ENCODE measurements at regions not wholly inside any gene's neighbourhood (a gene's known extent, or its start where the extent isn't known, plus 50 kb on each side); places are given as distances from the start of the nearest gene placed in this dataset.
"Not testable (repeated sequence)": the region's sequence is repeated elsewhere in the genome, so short reads cannot be mapped to it uniquely, and the experiment has no call there.

GRCh38 chr2:94694236-94694635 is 177.0 kb upstream of the TEKT4 start:
- H3K27ac ChIP-seq (ENCODE audit: low read depth, low read length); H3K18ac ChIP-seq (ENCODE audit: extremely low read depth, low read length); H3K4ac ChIP-seq (replicated peaks; ENCODE audit: insufficient read length, low read depth, low read length); CTCF ChIA-PET (ENCODE audit: partially characterized antibody); H3K27me3 ChIP-seq (replicated peaks in 1 of 4; ENCODE audit: control insufficient read depth in 3 of 4, extremely low read depth in 1 of 4, insufficient read depth in 3 of 4, low read length in 3 of 4); H4K5ac ChIP-seq (ENCODE audit: insufficient read length, low read depth, low read length); H2BK12ac ChIP-seq (ENCODE audit: low read depth, low read length); H2BK120ac ChIP-seq (replicated peaks; ENCODE audit: low read depth, low read length); H3K23me2 ChIP-seq (ENCODE audit: low read depth, low read length); H3K79me1 ChIP-seq (ENCODE audit: low read depth, low read length); H2BK5ac ChIP-seq (ENCODE audit: low read depth, low read length); H3K4me2 ChIP-seq (ENCODE audit: insufficient read depth in 1 of 2, low read depth in 2 of 2, low read length in 2 of 2); POLR2A ChIA-PET (ENCODE audit: partially characterized antibody); H3K36me3 ChIP-seq (ENCODE audit: control insufficient read depth in 2 of 4, insufficient read depth in 4 of 4, low read length in 3 of 4); H3K23ac ChIP-seq (ENCODE audit: insufficient read length); H3K9ac ChIP-seq (replicated peaks in 1 of 4; ENCODE audit: extremely low read depth in 1 of 4, low read depth in 3 of 4, low read length in 3 of 4); H3K4me3 ChIP-seq (ENCODE audit: extremely low read depth in 1 of 4, insufficient read depth in 2 of 4, low read depth in 3 of 4, low read length in 4 of 4); H2BK20ac ChIP-seq (ENCODE audit: low read length); H4K91ac ChIP-seq (replicated peaks; ENCODE audit: insufficient read length, low read length); H3K56ac ChIP-seq (replicated peaks; ENCODE audit: insufficient read length, low read depth, low read length); H2AFZ ChIP-seq (ENCODE audit: low read length); DNase-seq (ENCODE audit: low read depth in 1 of 2, low spot score in 2 of 2); FAIRE-seq; H3K79me2 ChIP-seq (ENCODE audit: control insufficient read depth in 1 of 2, insufficient read depth in 2 of 2, low read length in 2 of 2); H2BK15ac ChIP-seq (ENCODE audit: low read length); H2AK5ac ChIP-seq (ENCODE audit: low read depth, low read length); H3K4me1 ChIP-seq (replicated peaks in 1 of 4; ENCODE audit: control insufficient read depth in 3 of 4, insufficient read depth in 4 of 4, low read length in 3 of 4); H3K14ac ChIP-seq (ENCODE audit: insufficient read length); H4K8ac ChIP-seq (ENCODE audit: extremely low read depth, insufficient read depth, low read length); H4K20me1 ChIP-seq (replicated peaks in 1 of 2; ENCODE audit: control insufficient read depth in 1 of 2, insufficient read depth in 2 of 2, low read length in 2 of 2): not testable (repeated sequence)
- 88% methylated on average over 3 of the region's 3 CpGs; no CpG with 5 or more reads in 1 of the 2 experiments for WGBS, 2 experiments (ENCODE audit: extremely low coverage in 1 of 2, insufficient coverage in 1 of 2, insufficient read length in 1 of 2, insufficient replicate concordance in 2 of 2, low coverage in 1 of 2, low lambda C conversion rate in 2 of 2, missing lambda C conversion rate in 1 of 2)
- peaks cover 5 to 10% of the 10 kb centered on the region in 2 experiments; a peak in 3 of 4 replicates for H3K9me3 ChIP-seq (ENCODE audit: insufficient read depth in 2 of 2, low read depth in 1 of 2, low read length in 1 of 2)

- H4K5ac ChIP-seq (ENCODE audit: insufficient read length, low read depth, low read length); H3K27me3 ChIP-seq (replicated peaks in 1 of 4; ENCODE audit: control insufficient read depth in 3 of 4, extremely low read depth in 1 of 4, insufficient read depth in 3 of 4, low read length in 3 of 4); H2BK15ac ChIP-seq (ENCODE audit: low read length); FAIRE-seq; H3K56ac ChIP-seq (replicated peaks; ENCODE audit: insufficient read length, low read depth, low read length); H2AK5ac ChIP-seq (ENCODE audit: low read depth, low read length); DNase-seq (ENCODE audit: low read depth in 1 of 2, low spot score in 2 of 2); H2BK120ac ChIP-seq (replicated peaks; ENCODE audit: low read depth, low read length); H3K9ac ChIP-seq (replicated peaks in 1 of 4; ENCODE audit: extremely low read depth in 1 of 4, low read depth in 3 of 4, low read length in 3 of 4); H3K4me3 ChIP-seq (ENCODE audit: extremely low read depth in 1 of 4, insufficient read depth in 2 of 4, low read depth in 3 of 4, low read length in 4 of 4); H3K79me1 ChIP-seq (ENCODE audit: low read depth, low read length); POLR2A ChIA-PET (ENCODE audit: partially characterized antibody); H3K4me1 ChIP-seq (replicated peaks in 1 of 4; ENCODE audit: control insufficient read depth in 3 of 4, insufficient read depth in 4 of 4, low read length in 3 of 4); H3K18ac ChIP-seq (ENCODE audit: extremely low read depth, low read length); H4K20me1 ChIP-seq (replicated peaks in 1 of 2; ENCODE audit: control insufficient read depth in 1 of 2, insufficient read depth in 2 of 2, low read length in 2 of 2); H2BK5ac ChIP-seq (ENCODE audit: low read depth, low read length); H2BK12ac ChIP-seq (ENCODE audit: low read depth, low read length); H3K14ac ChIP-seq (ENCODE audit: insufficient read length); H2BK20ac ChIP-seq (ENCODE audit: low read length); CTCF ChIA-PET (ENCODE audit: partially characterized antibody); H4K8ac ChIP-seq (ENCODE audit: extremely low read depth, insufficient read depth, low read length); H3K4ac ChIP-seq (replicated peaks; ENCODE audit: insufficient read length, low read depth, low read length); H3K23me2 ChIP-seq (ENCODE audit: low read depth, low read length); H4K91ac ChIP-seq (replicated peaks; ENCODE audit: insufficient read length, low read length); H3K36me3 ChIP-seq (ENCODE audit: control insufficient read depth in 2 of 4, insufficient read depth in 4 of 4, low read length in 3 of 4); H3K79me2 ChIP-seq (ENCODE audit: control insufficient read depth in 1 of 2, insufficient read depth in 2 of 2, low read length in 2 of 2); H3K23ac ChIP-seq (ENCODE audit: insufficient read length); H3K4me2 ChIP-seq (ENCODE audit: insufficient read depth in 1 of 2, low read depth in 2 of 2, low read length in 2 of 2); H3K27ac ChIP-seq (ENCODE audit: low read depth, low read length); H2AFZ ChIP-seq (ENCODE audit: low read length): not testable (repeated sequence)
- 60% methylated on average over 2 of the region's 2 CpGs; no CpG with 5 or more reads in 1 of the 2 experiments for WGBS, 2 experiments (ENCODE audit: extremely low coverage in 1 of 2, insufficient coverage in 1 of 2, insufficient read length in 1 of 2, insufficient replicate concordance in 2 of 2, low coverage in 1 of 2, low lambda C conversion rate in 2 of 2, missing lambda C conversion rate in 1 of 2)
- H3K9me3 ChIP-seq (ENCODE audit: insufficient read depth in 2 of 2, low read depth in 1 of 2, low read length in 1 of 2): peaks cover 14 to 16% of the 10 kb centered on the region in 2 experiments; a peak in 3 of 4 replicates
These were observed 162.2 kb upstream of the TEKT4 start for GRCh38 chr2:94708982-94709381.
